ENCODE measurements at regions not wholly inside any gene's neighbourhood (a gene's known extent, or its start where the extent isn't known, plus 50 kb on each side); places are given as distances from the start of the nearest gene placed in this dataset.

GRCh38 chr16:77041468-77041867 lies 149.5 kb upstream of the MON1B start:
- TF ChIP-seq TAF1 (IDR thresholded peaks at IDR 0.05; ENCODE audit: borderline replicate concordance, insufficient read depth, low read length) = no peak
- no peak for TF ChIP-seq SIN3A (IDR thresholded peaks at IDR 0.05; ENCODE audit: borderline replicate concordance, insufficient read depth, low read length)
- no peak for TF ChIP-seq POLR2AphosphoS5 (IDR thresholded peaks at IDR 0.05; ENCODE audit: low read depth, low read length)
- no peak for TF ChIP-seq FOXP2 (optimal IDR thresholded peaks at IDR 0.05; ENCODE audit: borderline replicate concordance, extremely low read depth, extremely low read length, insufficient read depth)
- no peak for TF ChIP-seq REST (IDR thresholded peaks at IDR 0.05; ENCODE audit: insufficient read depth in 1 of 2, low read depth in 2 of 2, low read length in 2 of 2)

GRCh38 chr16:77043076-77043475 lies 147.9 kb upstream of the MON1B start:
- TF ChIP-seq REST (IDR thresholded peaks at IDR 0.05; ENCODE audit: insufficient read depth in 1 of 2, low read depth in 2 of 2, low read length in 2 of 2) (no peak), SIN3A (IDR thresholded peaks at IDR 0.05; ENCODE audit: borderline replicate concordance, insufficient read depth, low read length) (no peak), POLR2AphosphoS5 (IDR thresholded peaks at IDR 0.05; ENCODE audit: low read depth, low read length) (no peak), TAF1 (IDR thresholded peaks at IDR 0.05; ENCODE audit: borderline replicate concordance, insufficient read depth, low read length) (no peak), FOXP2 (optimal IDR thresholded peaks at IDR 0.05; ENCODE audit: borderline replicate concordance, extremely low read depth, extremely low read length, insufficient read depth) (no peak)

GRCh38 chr16:77046206-77046605 lies 144.8 kb upstream of the MON1B start:
- TF ChIP-seq REST (IDR thresholded peaks at IDR 0.05; ENCODE audit: insufficient read depth in 1 of 2, low read depth in 2 of 2, low read length in 2 of 2) = no peak
- TF ChIP-seq FOXP2 (optimal IDR thresholded peaks at IDR 0.05; ENCODE audit: borderline replicate concordance, extremely low read depth, extremely low read length, insufficient read depth) = no peak
- no peak for TF ChIP-seq POLR2AphosphoS5 (IDR thresholded peaks at IDR 0.05; ENCODE audit: low read depth, low read length)
- TF ChIP-seq SIN3A (IDR thresholded peaks at IDR 0.05; ENCODE audit: borderline replicate concordance, insufficient read depth, low read length) = no peak
- TF ChIP-seq TAF1 (IDR thresholded peaks at IDR 0.05; ENCODE audit: borderline replicate concordance, insufficient read depth, low read length) = no peak

GRCh38 chr16:77048085-77048484 lies 142.9 kb upstream of the MON1B start:
- TF ChIP-seq POLR2AphosphoS5 (IDR thresholded peaks at IDR 0.05; ENCODE audit: low read depth, low read length) (no peak), TAF1 (IDR thresholded peaks at IDR 0.05; ENCODE audit: borderline replicate concordance, insufficient read depth, low read length) (no peak), REST (IDR thresholded peaks at IDR 0.05; ENCODE audit: insufficient read depth in 1 of 2, low read depth in 2 of 2, low read length in 2 of 2) (no peak), SIN3A (IDR thresholded peaks at IDR 0.05; ENCODE audit: borderline replicate concordance, insufficient read depth, low read length) (no peak), FOXP2 (optimal IDR thresholded peaks at IDR 0.05; ENCODE audit: borderline replicate concordance, extremely low read depth, extremely low read length, insufficient read depth) (no peak)

- no peak for TF ChIP-seq SIN3A (IDR thresholded peaks at IDR 0.05; ENCODE audit: borderline replicate concordance, insufficient read depth, low read length)
- no peak for TF ChIP-seq REST (IDR thresholded peaks at IDR 0.05; ENCODE audit: insufficient read depth in 1 of 2, low read depth in 2 of 2, low read length in 2 of 2)
- no peak for TF ChIP-seq TAF1 (IDR thresholded peaks at IDR 0.05; ENCODE audit: borderline replicate concordance, insufficient read depth, low read length)
- TF ChIP-seq POLR2AphosphoS5 (IDR thresholded peaks at IDR 0.05; ENCODE audit: low read depth, low read length) = no peak
- TF ChIP-seq FOXP2 (optimal IDR thresholded peaks at IDR 0.05; ENCODE audit: borderline replicate concordance, extremely low read depth, extremely low read length, insufficient read depth) = no peak
Observed at GRCh38 chr16:77049577-77049976, 141.4 kb upstream of the MON1B start.
